Lower leg skin (tissue), 3 donors: ENCODE measurements at regions not wholly inside any gene's neighbourhood (a gene's known extent, or its start where the extent isn't known, plus 50 kb on each side); places are given as distances from the start of the nearest gene placed in this dataset.

ENCODE experiments used
- POLR2A ChIP-seq, 2 donors: fragments of 450-650 bp; IDR thresholded peaks; one replicate each; pipeline ENCODE4 v1.6.1; 2016 to 2017; ENCODE audit warnings: antibody characterized with exemption in 2 of 2, mild to moderate bottlenecking in 1 of 2, moderate library complexity in 1 of 2
- TF ChIP-seq, protein P1 (sequence below), 3 donors: fragments of 450-650 bp; IDR thresholded peaks; one replicate each; pipeline ENCODE4 v1.5.1; 2016; ENCODE audit warnings: antibody characterized with exemption in 3 of 3, mild to moderate bottlenecking in 3 of 3, moderate library complexity in 2 of 3

DNA sequence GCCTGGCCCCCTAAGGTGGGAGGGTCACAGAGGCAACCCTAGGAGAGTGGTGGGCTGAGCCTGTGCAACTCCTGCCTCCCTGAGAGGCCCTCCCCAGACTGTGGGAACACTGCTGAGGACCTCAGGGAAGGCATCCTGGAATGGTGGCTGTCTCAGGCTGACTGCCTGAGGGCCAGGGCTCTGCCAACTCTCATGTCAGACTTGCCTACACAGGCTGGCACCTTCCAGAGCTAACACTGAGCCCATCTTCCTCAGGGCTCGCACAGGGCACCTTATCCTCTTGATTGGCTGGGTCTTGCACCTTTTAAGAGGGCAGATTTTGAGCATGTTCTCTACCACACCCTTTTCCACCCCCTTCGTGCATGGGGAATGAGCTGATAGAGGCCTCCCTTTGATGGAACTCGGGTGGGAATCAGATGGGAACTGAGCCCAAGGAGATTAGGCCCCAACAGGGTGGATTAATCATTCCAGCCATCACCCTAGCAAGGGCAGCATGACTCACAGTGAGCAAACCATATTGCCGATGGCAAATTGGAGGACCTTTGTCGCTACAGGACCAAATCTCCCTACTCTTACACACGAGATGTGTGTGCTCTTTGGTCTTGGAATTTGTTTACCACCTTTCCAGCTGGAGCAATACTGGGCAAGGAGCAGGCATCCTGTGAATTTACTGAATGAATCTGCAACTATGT is 702.8 kb downstream of the VRK1 start:
- TF ChIP-seq, protein P1, sequence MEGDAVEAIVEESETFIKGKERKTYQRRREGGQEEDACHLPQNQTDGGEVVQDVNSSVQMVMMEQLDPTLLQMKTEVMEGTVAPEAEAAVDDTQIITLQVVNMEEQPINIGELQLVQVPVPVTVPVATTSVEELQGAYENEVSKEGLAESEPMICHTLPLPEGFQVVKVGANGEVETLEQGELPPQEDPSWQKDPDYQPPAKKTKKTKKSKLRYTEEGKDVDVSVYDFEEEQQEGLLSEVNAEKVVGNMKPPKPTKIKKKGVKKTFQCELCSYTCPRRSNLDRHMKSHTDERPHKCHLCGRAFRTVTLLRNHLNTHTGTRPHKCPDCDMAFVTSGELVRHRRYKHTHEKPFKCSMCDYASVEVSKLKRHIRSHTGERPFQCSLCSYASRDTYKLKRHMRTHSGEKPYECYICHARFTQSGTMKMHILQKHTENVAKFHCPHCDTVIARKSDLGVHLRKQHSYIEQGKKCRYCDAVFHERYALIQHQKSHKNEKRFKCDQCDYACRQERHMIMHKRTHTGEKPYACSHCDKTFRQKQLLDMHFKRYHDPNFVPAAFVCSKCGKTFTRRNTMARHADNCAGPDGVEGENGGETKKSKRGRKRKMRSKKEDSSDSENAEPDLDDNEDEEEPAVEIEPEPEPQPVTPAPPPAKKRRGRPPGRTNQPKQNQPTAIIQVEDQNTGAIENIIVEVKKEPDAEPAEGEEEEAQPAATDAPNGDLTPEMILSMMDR (IDR thresholded peaks at IDR 0.05), result no peak
- TF ChIP-seq POLR2A (IDR thresholded peaks at IDR 0.05), result no peak
